ENCODE measurements at regions not wholly inside any gene's neighbourhood (a gene's known extent, or its start where the extent isn't known, plus 50 kb on each side); places are given as distances from the start of the nearest gene placed in this dataset.

DNA sequence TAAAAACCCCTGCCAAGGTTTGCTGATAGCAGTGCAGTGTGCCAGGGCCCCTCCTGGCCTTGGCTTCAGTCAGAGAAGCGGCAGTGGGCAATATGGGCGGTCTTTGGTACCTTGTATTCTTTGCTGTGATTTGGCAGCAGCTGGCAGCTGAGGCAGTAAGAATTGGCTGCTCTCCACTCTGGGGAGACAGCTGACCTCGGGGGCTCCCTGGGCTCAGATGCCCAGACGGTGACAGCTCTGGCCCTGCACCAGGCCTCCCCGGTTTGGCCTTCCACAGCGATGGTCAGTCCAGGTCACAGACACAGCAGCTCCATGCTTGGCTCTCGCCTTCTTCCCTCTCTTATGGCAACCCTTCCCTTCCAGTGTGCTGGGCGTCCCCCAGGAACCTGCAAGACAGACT, 330.9 kb downstream of the BCOR start:
- Histone ChIP-seq H2AFZ (ENCODE audit: low read length) (no peak overlapping the region), H3K23me2 (ENCODE audit: insufficient read length, low read depth, low read length, poor library complexity, severe bottlenecking) (no peaks in the 10 kb centered on the region), H3K4me1 (ENCODE audit: insufficient read depth, low read length) (peaks cover 19% of the 10 kb centered on the region), H4K20me1 (ENCODE audit: control insufficient read depth, insufficient read depth, insufficient read length) (no peaks in the 10 kb centered on the region), H3K27ac (ENCODE audit: insufficient read length, low read depth, low read length) (no peak overlapping the region), H3T11ph (ENCODE audit: low read length) (no peak overlapping the region), H3K4ac (ENCODE audit: low read depth, low read length) (no peak overlapping the region), H2BK12ac (ENCODE audit: insufficient read length, low read depth, low read length) (no peak overlapping the region), H3K9ac (ENCODE audit: extremely low read depth, insufficient read length, low read length) (no peak overlapping the region), H3K56ac (ENCODE audit: insufficient read length, low read depth, low read length) (no peak overlapping the region), H2AK5ac (ENCODE audit: insufficient read length, low read length) (no peak overlapping the region), H3K27me3 (ENCODE audit: insufficient read depth, low read length) (no peaks in the 10 kb centered on the region), H3K9me3 (ENCODE audit: control insufficient read depth, low read depth, low read length) (no peaks in the 10 kb centered on the region), H2BK15ac (ENCODE audit: low read depth, low read length) (no peak overlapping the region), H3K79me1 (ENCODE audit: insufficient read depth, low read depth, low read length, poor library complexity, severe bottlenecking) (no peaks in the 10 kb centered on the region), H2BK120ac (ENCODE audit: low read depth, low read length, poor library complexity, severe bottlenecking) (no peak overlapping the region), H4K8ac (replicated peaks; ENCODE audit: insufficient read length, low read depth, low read length) (no peak overlapping the region), H3K79me2 (ENCODE audit: insufficient read depth, low read length) (no peaks in the 10 kb centered on the region), H4K5ac (ENCODE audit: insufficient read length, low read depth, low read length) (no peak overlapping the region), H2BK20ac (ENCODE audit: low read depth, low read length, poor library complexity, severe bottlenecking) (no peak overlapping the region), H3K4me2 (ENCODE audit: insufficient read depth, insufficient read length, low read length) (no peak overlapping the region), H2BK5ac (ENCODE audit: insufficient read length, low read length) (no peak overlapping the region), H3K14ac (ENCODE audit: insufficient read depth, low read length) (no peak overlapping the region), H4K91ac (ENCODE audit: insufficient read length, low read depth, low read length) (no peak overlapping the region), H3K23ac (ENCODE audit: insufficient read length, low read depth, low read length) (no peak overlapping the region), H3K18ac (ENCODE audit: insufficient read length, low read depth, low read length) (no peak overlapping the region)
- peaks cover 62 to 67% of the 10 kb centered on the region in 2 experiments for H3K9me3 Mint-ChIP-seq
- TF ChIP-seq, protein P1, sequence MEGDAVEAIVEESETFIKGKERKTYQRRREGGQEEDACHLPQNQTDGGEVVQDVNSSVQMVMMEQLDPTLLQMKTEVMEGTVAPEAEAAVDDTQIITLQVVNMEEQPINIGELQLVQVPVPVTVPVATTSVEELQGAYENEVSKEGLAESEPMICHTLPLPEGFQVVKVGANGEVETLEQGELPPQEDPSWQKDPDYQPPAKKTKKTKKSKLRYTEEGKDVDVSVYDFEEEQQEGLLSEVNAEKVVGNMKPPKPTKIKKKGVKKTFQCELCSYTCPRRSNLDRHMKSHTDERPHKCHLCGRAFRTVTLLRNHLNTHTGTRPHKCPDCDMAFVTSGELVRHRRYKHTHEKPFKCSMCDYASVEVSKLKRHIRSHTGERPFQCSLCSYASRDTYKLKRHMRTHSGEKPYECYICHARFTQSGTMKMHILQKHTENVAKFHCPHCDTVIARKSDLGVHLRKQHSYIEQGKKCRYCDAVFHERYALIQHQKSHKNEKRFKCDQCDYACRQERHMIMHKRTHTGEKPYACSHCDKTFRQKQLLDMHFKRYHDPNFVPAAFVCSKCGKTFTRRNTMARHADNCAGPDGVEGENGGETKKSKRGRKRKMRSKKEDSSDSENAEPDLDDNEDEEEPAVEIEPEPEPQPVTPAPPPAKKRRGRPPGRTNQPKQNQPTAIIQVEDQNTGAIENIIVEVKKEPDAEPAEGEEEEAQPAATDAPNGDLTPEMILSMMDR (conservative IDR thresholded peaks at IDR 0.05): no peak
- no peak overlapping the region; a peak in 1 of 5 replicates for H3K4me3 Mint-ChIP-seq
- DNase-seq: no peak
- no peak overlapping the region for H3K27ac Mint-ChIP-seq
- peaks cover 0 to 6% (median 5%) of the 10 kb centered on the region in 3 experiments; a peak in 6 of 7 replicates for H3K36me3 Mint-ChIP-seq (ENCODE audit: insufficient read depth in 1 of 3, low read depth in 3 of 3)
- H3K27me3 Mint-ChIP-seq (ENCODE audit: low read depth): no peaks in the 10 kb centered on the region
- peaks cover 37 to 41% of the 10 kb centered on the region in 2 experiments for H3K4me1 Mint-ChIP-seq
- WGBS (ENCODE audit: extremely low coverage, insufficient read length, low lambda C conversion rate): no CpG with 5 or more reads among the region's 8 CpGs

Measured in H9 (cell line).